Activated naive CD8-positive, alpha-beta T cell (primary cell): ENCODE measurements at regions not wholly inside any gene's neighbourhood (a gene's known extent, or its start where the extent isn't known, plus 50 kb on each side); places are given as distances from the start of the nearest gene placed in this dataset.

Experiments used
- H3K27ac Mint-ChIP-seq: one replicate; pipeline ENCODE4 v1.8.0; 2021; ENCODE audit warnings: mixed read lengths
- H3K27me3 Mint-ChIP-seq: one replicate; pipeline ENCODE4 v1.8.0; 2021; ENCODE audit warnings: mixed read lengths
- H3K36me3 Mint-ChIP-seq: one replicate; pipeline ENCODE4 v1.8.0; 2021; ENCODE audit warnings: mixed read lengths
- H3K4me1 Mint-ChIP-seq: one replicate; pipeline ENCODE4 v1.8.0; 2021; ENCODE audit warnings: low read depth, mixed read lengths
- H3K4me3 Mint-ChIP-seq: one replicate; pipeline ENCODE4 v1.8.0; 2021; ENCODE audit warnings: mild to moderate bottlenecking, mixed read lengths
- H3K9me3 Mint-ChIP-seq: one replicate; pipeline ENCODE4 v1.8.0; 2021; ENCODE audit warnings: low read depth, mixed read lengths

DNA sequence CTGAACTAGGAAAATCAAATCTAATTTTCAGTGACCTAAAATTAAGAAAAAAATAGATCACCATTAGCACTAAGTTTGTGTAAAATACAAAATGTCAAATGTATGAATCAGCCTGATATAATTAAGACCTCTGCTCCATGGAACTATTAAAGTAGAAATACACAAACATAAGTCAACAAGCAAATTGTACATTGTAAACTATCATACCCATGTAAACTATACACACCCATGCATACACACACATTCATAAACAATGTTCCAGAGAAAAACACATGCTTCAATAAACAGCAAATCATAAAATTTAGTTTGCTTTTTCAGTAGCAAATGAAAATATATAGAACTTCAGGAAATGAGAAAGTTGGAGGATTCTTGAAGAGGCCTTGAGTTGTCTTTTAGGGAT, 199.7 kb upstream of the VSTM2A start:
- Mint-ChIP-seq H3K4me3 (no peak overlapping the region), H3K27me3 (no peaks in the 10 kb centered on the region), H3K9me3 (peaks cover 23% of the 10 kb centered on the region), H3K36me3 (no peaks in the 10 kb centered on the region), H3K4me1 (no peaks in the 10 kb centered on the region), H3K27ac (no peak overlapping the region)

DNA sequence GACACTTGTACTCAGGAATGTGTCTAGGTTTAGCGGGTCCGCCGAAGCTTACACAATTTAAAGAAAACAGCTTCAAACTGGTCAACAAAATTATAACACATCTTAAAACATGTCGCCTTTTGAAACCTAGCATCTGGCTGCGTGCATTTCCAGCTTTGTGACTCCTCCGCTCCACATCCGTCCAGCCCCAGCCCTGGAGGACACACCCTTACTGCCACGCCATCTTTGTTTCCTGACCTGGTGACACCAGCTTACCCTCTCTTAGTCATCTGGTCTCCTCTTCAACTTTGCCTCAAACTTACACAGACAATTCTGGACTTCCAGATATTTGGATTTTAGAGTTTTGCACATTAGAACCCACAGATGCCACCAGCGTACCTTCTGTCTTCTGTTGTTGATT, 198.7 kb upstream of the VSTM2A start:
- peaks cover 33% of the 10 kb centered on the region for H3K9me3 Mint-ChIP-seq
- no peak overlapping the region for H3K4me3 Mint-ChIP-seq
- H3K4me1 Mint-ChIP-seq, result no peaks in the 10 kb centered on the region
- H3K27ac Mint-ChIP-seq, result no peak overlapping the region
- no peaks in the 10 kb centered on the region for H3K36me3 Mint-ChIP-seq
- no peaks in the 10 kb centered on the region for H3K27me3 Mint-ChIP-seq

GRCh38 chr7:54345746-54346145, 196.4 kb upstream of the VSTM2A start:
- Mint-ChIP-seq H3K27me3 (no peaks in the 10 kb centered on the region), H3K27ac (no peak overlapping the region), H3K9me3 (peaks cover 33% of the 10 kb centered on the region), H3K36me3 (no peaks in the 10 kb centered on the region), H3K4me1 (no peaks in the 10 kb centered on the region), H3K4me3 (no peak overlapping the region)

GRCh38 chr7:54349229-54349628, 192.9 kb upstream of the VSTM2A start:
- no peaks in the 10 kb centered on the region for H3K36me3 Mint-ChIP-seq
- no peak overlapping the region for H3K4me3 Mint-ChIP-seq
- no peak overlapping the region for H3K27ac Mint-ChIP-seq
- H3K9me3 Mint-ChIP-seq, result peaks cover 22% of the 10 kb centered on the region
- H3K4me1 Mint-ChIP-seq, result no peaks in the 10 kb centered on the region
- no peaks in the 10 kb centered on the region for H3K27me3 Mint-ChIP-seq

DNA sequence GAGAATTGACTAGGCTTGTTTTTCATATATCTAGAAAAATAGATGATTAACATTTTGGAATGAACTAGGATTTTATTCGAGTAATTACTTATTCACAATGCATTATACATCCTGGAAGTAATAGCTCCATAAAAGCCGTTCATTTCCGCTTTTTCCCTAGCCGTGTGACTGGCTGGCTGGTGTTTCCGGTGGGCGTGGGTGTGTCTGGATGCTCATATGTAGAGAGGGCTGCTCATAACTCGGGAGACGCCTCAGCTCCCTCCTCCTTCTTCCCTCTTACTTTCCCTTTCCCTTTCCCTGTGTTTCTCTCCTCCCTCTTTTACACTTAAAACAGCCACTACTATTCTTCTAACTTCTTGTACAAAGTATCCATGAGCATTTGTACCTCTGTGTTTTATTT, 187.7 kb upstream of the VSTM2A start:
- Mint-ChIP-seq H3K4me3 (no peak overlapping the region), H3K4me1 (no peaks in the 10 kb centered on the region), H3K9me3 (peaks cover 4% of the 10 kb centered on the region), H3K27me3 (no peaks in the 10 kb centered on the region), H3K36me3 (no peaks in the 10 kb centered on the region), H3K27ac (no peak overlapping the region)

DNA sequence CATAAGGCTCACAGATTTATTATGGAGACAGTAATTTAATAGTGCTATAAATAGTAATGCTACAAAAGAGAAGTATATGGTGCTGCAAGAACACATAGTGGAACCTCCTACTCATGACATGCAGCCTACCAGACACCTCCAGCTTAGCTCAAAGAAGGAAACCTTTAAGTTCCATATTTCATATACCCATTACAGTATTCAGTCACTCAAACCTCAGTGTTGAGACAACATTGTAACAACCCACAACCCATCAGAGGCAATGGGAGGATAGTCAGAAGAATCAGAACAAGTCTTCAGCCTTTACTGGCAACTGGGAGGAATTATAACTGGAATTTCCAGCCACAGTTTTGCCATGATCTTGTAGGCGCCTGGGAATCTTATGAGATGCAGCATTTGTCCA, 186.3 kb upstream of the VSTM2A start:
- Mint-ChIP-seq H3K27ac (no peak overlapping the region), H3K36me3 (no peaks in the 10 kb centered on the region), H3K27me3 (no peaks in the 10 kb centered on the region), H3K4me1 (no peaks in the 10 kb centered on the region), H3K9me3 (peaks cover 4% of the 10 kb centered on the region), H3K4me3 (no peak overlapping the region)

GRCh38 chr7:54360075-54360840, 181.9 kb upstream of the VSTM2A start:
- Mint-ChIP-seq H3K36me3 (no peaks in the 10 kb centered on the region), H3K9me3 (peaks cover 14% of the 10 kb centered on the region), H3K4me3 (no peak overlapping the region), H3K27ac (no peak overlapping the region), H3K4me1 (no peaks in the 10 kb centered on the region), H3K27me3 (no peaks in the 10 kb centered on the region)

GRCh38 chr7:54390565-54390964, 151.6 kb upstream of the VSTM2A start:
- Mint-ChIP-seq H3K4me1 (no peaks in the 10 kb centered on the region), H3K27ac (no peak overlapping the region), H3K4me3 (no peak overlapping the region), H3K27me3 (no peaks in the 10 kb centered on the region), H3K36me3 (no peaks in the 10 kb centered on the region), H3K9me3 (peaks cover 10% of the 10 kb centered on the region)

DNA sequence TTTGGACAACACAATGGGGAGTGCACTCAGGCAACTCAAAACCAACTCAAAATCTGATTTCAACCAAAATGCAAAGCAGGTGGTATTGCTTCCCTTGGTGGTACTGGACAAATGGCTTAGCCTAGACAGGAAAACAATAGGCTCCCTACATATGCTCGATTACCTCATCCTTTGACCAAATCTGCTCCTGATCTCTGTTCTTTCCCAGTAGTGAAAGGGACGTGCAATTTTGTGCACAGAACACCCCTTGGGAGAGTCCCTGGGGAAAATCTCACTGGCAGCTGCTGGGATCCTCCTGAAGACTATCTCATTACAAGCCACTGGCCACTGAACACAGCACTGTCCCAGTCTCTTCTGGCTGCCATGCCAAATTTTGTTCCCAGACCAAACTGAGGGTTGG, 149.2 kb upstream of the VSTM2A start:
- no peaks in the 10 kb centered on the region for H3K27me3 Mint-ChIP-seq
- H3K4me1 Mint-ChIP-seq, result no peaks in the 10 kb centered on the region
- no peak overlapping the region for H3K4me3 Mint-ChIP-seq
- H3K27ac Mint-ChIP-seq, result no peak overlapping the region
- H3K36me3 Mint-ChIP-seq, result no peaks in the 10 kb centered on the region
- H3K9me3 Mint-ChIP-seq, result no peaks in the 10 kb centered on the region

DNA sequence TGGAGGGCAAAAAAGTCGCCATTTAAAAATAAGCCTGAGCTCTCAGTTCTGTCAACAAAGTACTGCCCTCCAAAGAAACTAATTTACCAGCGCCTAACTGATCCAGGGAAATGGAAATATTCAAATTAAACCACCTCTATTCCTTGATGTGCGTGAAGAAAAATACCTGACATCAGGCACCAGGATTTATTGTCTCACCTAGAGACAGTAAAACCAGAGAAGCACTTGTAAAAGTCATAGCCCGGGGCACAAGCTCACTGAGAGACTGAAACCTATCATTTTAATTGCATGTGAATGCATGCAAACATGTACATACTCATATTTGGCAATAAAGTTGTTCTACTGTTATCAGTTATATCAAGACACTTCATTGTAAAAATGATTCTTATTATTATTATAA, 147.3 kb upstream of the VSTM2A start:
- H3K9me3 Mint-ChIP-seq, result no peaks in the 10 kb centered on the region
- H3K4me1 Mint-ChIP-seq, result no peaks in the 10 kb centered on the region
- no peaks in the 10 kb centered on the region for H3K36me3 Mint-ChIP-seq
- no peak overlapping the region for H3K4me3 Mint-ChIP-seq
- H3K27me3 Mint-ChIP-seq, result no peaks in the 10 kb centered on the region
- no peak overlapping the region for H3K27ac Mint-ChIP-seq

DNA sequence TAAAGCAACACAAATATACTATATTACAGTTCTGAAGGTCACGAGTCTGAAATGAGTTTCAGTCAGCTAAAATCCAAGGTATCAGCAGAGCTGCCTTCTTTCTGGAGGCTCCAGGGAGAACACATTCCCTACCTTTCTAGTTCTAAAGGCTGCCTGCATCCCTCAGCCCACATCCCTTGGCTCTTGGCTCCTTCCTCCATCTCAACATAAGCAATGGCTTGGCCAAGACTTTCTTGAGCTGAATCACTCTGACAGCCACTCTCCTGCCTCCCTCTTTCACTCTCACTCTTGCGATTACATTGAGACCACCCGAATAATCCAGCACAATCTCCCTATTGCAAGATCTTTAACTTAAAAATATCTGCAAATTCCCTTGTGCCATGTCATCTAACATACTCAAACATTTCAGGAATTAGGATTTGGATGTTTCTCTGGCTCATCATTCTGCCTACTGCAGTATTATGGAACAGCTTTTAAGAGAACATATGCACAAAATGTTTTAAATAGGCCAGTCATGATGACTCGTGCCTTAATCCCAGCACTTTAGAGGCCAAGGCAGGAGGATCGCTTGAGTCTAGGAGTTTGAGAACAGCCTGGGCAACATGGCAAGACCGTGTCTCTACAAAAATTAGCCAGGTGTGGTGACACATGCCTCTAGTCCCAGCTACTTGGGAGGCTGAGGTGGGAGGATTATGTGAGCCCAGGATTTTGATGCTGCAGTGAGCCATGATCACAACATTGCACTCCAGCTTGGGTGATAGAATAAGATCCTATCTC, 144.2 kb upstream of the VSTM2A start:
- no peaks in the 10 kb centered on the region for H3K4me1 Mint-ChIP-seq
- no peak overlapping the region for H3K27ac Mint-ChIP-seq
- H3K27me3 Mint-ChIP-seq, result no peaks in the 10 kb centered on the region
- H3K4me3 Mint-ChIP-seq, result no peak overlapping the region
- H3K36me3 Mint-ChIP-seq, result no peaks in the 10 kb centered on the region
- no peaks in the 10 kb centered on the region for H3K9me3 Mint-ChIP-seq

- Mint-ChIP-seq H3K27me3 (no peaks in the 10 kb centered on the region), H3K27ac (no peak overlapping the region), H3K4me1 (no peaks in the 10 kb centered on the region), H3K4me3 (no peak overlapping the region), H3K36me3 (no peaks in the 10 kb centered on the region), H3K9me3 (no peaks in the 10 kb centered on the region)
These were observed 143.3 kb upstream of the VSTM2A start for GRCh38 chr7:54398863-54399262.

DNA sequence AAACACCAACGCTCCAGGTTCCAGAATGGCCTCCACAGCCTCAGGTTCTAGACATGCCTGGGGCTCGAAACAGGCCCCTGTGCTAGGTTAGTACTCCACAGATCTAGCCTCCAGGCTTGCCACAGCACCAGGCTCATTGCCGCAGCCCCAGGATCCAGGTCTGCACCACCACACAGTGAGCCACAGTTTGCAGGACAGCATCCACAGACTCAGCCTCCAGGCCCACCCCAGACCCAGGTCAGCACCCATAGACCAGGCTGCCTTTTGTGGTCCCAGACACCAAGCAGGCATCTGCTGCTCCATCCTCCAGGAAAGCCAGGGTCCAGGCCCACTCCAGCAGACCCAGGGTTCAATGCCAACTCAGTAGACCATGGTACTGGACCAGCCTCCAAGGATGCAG, 132.3 kb upstream of the VSTM2A start:
- H3K4me1 Mint-ChIP-seq, result no peaks in the 10 kb centered on the region
- no peaks in the 10 kb centered on the region for H3K36me3 Mint-ChIP-seq
- H3K27ac Mint-ChIP-seq, result no peak overlapping the region
- no peak overlapping the region for H3K4me3 Mint-ChIP-seq
- H3K27me3 Mint-ChIP-seq, result no peaks in the 10 kb centered on the region
- peaks cover 14% of the 10 kb centered on the region for H3K9me3 Mint-ChIP-seq

DNA sequence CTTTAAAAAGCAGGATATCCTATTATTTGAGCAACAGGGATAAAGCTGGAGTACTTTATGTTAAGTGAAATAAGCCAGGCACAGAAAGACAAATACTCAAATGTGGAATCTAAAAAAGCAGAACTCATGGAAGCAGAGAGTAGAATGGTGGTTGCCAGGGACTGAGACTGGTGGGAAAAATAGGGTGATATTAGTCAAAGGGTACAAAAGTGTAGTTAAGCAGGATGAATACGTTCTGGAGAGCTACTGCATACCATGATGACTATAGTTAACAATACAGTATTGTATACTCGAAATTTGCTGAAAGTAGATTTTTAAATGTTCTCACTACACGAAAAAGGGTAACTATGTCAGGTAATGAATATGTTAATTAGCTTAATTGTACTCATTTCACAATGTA, 125.5 kb upstream of the VSTM2A start:
- H3K4me1 Mint-ChIP-seq, result no peaks in the 10 kb centered on the region
- no peak overlapping the region for H3K4me3 Mint-ChIP-seq
- H3K27me3 Mint-ChIP-seq, result no peaks in the 10 kb centered on the region
- H3K36me3 Mint-ChIP-seq, result no peaks in the 10 kb centered on the region
- peaks cover 8% of the 10 kb centered on the region for H3K9me3 Mint-ChIP-seq
- H3K27ac Mint-ChIP-seq, result no peak overlapping the region

DNA sequence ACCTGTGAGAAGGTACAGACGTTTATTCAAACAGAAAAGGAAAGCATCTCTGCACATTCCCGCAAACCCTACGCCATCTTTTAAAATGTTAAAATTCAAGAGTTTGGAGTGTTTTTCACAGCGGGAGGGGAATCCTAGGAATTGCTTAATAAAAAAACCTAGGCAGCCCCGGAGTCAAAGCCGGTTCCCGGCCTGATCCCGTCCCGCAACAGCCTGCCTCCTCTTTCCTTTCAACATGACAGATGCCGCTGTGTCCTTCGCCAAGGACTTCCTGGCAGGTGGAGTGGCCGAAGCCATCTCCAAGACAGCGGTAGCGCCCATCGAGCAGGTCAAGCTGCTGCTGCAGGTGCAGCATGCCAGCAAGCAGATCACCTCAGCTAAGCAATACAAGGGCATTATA, 123.0 kb upstream of the VSTM2A start:
- Mint-ChIP-seq H3K9me3 (peaks cover 1% of the 10 kb centered on the region), H3K36me3 (no peaks in the 10 kb centered on the region), H3K4me3 (no peak overlapping the region), H3K4me1 (no peaks in the 10 kb centered on the region), H3K27me3 (no peaks in the 10 kb centered on the region), H3K27ac (no peak overlapping the region)

- Mint-ChIP-seq H3K4me1 (no peaks in the 10 kb centered on the region), H3K36me3 (no peaks in the 10 kb centered on the region), H3K27ac (no peak overlapping the region), H3K4me3 (no peak overlapping the region), H3K27me3 (no peaks in the 10 kb centered on the region), H3K9me3 (peaks cover 5% of the 10 kb centered on the region)
These were observed 115.8 kb upstream of the VSTM2A start for GRCh38 chr7:54426406-54426805.
